RKO (cell line): ENCODE measurements at regions not wholly inside any gene's neighbourhood (a gene's known extent, or its start where the extent isn't known, plus 50 kb on each side); places are given as distances from the start of the nearest gene placed in this dataset.

ENCODE experiments used
- DNase-seq: peaks from one replicate; pipeline ENCODE4 v3.0.0-alpha.2; 2016; ENCODE audit warnings: low spot score

DNA sequence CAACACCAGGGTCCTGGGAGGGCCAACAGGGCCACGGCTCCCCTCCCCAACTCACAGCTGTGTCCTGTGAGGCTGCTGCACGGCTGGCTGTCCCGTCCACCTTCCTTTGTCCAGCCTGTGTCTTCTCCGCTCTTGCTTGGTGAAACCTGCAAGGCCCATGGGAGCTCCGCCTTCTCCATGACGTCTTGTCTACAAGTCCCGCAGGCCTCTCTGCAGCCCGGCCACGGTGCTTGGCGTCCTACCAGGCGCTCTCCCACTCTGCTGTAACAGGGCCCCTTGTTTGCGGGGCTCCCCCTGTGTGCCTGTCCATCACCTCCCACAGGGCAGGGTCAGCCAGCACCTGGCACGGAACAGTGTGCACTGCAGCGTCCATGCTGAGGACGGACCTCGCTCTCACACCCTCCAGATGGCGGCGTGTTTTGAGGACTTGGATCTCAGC, 866.8 kb downstream of the TBC1D22A start:
- DNase-seq, result no peak

- no peak for DNase-seq
Observed at GRCh38 chr22:47628477-47629272, 866.2 kb downstream of the TBC1D22A start.

DNA sequence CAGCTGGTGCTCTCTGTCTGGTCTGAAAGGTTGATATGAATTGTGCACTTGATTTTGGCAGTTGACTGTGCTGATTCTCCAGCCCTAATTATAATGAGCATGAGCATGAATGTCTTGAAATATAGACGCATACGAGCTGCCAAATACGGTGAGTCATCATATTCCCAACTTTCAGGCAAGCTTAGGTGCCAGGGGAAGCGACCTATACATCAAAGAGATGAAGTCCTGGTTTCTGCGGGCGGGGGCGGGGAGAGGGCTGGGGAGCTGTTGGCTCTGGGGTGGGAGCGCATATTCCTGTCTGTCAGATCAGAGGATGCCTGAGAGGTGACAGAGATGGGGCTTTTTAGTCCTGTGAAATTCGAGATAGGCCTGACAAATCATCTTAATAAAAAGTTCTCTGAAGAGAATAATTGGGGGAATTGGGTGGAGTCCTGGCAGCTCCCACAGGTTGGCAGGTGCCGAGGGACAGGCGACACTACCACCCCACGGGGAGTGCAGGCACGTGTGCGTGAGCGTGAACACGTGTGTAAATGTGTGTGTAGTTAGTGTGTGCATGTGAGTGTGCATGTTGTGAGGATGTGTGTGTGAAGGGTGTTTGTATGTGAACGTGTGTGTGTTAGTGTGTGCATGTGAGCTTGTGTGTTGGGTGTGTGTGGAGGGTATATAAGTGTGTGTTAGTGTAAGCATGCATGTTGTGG, 865.3 kb downstream of the TBC1D22A start:
- DNase-seq, result no peak

- no peak for DNase-seq
Observed at GRCh38 chr22:47626428-47627390, 864.3 kb downstream of the TBC1D22A start.

- DNase-seq, result no peak
Observed at GRCh38 chr22:47625531-47626427, 863.3 kb downstream of the TBC1D22A start.

DNA sequence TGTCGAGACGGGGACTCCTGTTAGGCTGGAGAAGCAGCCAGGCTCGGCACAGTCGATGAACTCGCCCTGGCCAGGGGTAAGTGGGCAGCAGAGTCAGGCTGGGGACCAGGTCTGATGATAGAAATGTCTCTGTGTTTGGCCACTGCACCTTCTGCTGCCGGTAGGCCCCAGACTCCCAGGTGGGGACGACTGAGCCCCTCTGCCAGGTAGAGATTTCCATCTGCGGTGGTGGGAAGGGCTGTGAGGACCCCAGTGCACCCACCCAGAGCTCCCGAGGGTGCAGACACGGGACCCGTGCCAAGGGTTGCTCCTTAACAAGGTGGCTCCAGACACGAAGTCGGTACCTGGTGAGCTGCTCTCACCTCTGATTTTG, 862.5 kb downstream of the TBC1D22A start:
- DNase-seq, result no peak

DNA sequence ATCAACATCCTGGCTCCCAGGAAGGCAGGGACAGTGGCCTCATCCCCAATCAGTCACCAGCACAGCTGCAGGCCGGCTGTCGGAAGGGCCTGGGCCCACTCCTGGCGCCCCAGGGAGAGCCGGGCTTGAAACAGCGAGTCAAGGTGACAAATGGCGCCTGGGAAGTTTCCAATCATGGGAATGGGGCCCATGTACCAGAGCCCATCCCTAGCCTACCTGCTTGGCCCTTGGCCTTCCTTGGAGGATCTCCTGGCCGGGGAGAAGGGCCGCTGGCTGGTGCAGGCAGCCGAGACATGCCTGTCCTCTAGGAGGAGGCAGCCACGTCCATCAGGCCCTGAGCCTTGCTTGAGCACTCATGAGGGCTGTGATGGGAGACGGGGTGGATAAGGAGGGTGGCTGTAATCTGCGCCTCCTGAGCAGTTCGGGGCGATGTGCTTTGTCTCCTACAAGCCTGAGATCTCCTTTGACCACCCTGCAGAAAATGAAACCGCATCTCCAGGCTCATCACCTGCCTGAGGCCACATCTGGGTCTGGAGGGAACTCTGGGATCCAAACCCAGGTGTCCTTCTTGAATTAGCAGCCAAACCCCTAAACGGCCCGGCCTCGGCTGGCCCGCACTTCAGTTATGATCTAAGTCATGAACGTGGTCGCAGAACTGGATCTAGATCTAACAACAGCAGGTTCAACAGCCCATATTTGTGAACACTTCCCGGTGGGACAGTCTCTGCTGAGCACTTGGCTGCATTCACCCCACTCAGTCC, 862.0 kb downstream of the TBC1D22A start:
- DNase-seq, result no peak

- no peak for DNase-seq
Observed at GRCh38 chr22:47623763-47624148, 861.3 kb downstream of the TBC1D22A start.

- no peak for DNase-seq
Observed at GRCh38 chr22:47623066-47623762, 860.8 kb downstream of the TBC1D22A start.

- no peak for DNase-seq
Observed at GRCh38 chr22:47622541-47622940, 860.1 kb downstream of the TBC1D22A start.

GRCh38 chr22:47621253-47621652, 858.8 kb downstream of the TBC1D22A start:
- DNase-seq, result no peak

DNA sequence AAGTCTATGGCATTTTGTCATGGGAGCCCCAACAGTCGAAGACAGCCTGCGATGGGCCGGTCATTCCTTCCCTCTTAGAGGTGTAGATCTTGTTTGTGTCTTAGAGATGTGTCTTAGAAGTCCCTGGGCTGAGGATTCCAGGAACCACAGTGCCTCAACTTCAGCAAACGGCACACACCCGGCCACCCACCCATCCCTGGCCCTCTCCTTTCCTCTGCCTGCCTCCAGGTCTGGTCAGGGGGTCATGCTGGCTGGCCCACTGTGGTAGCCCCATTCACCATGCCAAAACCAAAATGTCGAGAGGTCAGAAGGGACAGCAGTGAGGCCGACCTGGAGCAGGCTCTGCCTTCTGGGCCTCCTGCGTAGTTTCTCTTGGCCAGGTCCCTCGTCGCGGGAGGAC, 857.9 kb downstream of the TBC1D22A start:
- DNase-seq, result no peak

GRCh38 chr22:47619631-47620030, 857.2 kb downstream of the TBC1D22A start:
- DNase-seq, result no peak

DNA sequence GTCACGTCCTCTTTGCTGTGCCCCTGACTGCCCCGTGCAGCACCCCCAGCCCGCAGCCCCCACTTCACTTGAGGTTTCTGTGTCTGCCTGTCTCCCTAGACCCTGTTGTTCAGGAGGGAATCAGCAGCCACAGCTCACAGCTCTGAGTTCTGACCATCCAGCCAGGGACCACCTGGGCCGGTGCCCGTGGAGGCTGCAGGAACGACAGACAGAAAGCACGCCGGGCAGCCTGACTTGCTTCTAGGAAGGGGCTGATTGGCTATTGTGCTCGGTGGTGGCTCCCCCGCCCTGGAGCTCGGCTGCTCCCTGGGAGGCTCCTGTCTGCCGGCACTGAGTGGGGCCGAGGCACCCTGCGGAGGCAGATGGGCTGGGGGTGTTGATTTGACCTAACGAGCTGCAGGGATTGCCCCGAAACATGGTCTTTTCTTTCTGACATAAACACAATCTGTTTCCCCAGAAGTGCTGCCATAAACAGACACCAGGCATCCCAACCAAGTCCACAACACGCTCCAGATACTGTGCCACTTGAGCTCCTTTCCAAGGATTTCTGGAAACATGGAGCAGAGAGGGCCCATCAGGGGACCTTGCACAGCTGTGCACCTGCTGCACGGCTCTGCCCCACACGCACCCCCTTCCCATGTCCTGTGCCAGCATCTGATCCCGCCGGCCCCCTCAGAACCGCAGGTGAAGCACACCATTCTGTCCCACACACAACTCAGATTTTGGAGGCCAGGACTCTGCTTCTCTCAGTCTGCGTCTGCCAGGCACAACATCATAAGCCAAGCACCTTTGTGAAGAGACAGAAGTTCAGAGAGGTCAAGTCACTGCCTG, 855.9 kb downstream of the TBC1D22A start:
- DNase-seq, result no peak

GRCh38 chr22:47617186-47617585, 854.7 kb downstream of the TBC1D22A start:
- no peak for DNase-seq

GRCh38 chr22:47616396-47617020, 854.1 kb downstream of the TBC1D22A start:
- DNase-seq, result no peak

DNA sequence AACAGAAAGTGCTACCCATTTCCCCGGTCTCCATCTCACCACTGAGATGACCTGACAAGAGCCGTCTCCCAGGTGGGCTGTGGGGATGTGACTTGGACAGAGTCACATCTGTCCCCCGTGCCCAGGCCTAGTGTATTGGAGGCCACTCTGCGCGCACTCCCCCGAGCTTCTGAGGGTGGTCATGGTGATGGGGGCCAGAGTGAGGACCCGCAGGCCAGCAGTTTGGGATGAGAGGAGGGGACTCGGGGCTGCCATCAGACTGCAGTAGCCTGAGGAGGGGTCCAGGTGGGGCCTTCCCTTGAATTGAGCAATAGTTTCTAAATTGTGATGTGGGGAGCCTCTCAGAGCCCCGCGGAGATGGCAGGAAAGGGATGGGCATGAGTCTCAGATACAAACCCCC, 852.6 kb downstream of the TBC1D22A start:
- DNase-seq, result no peak

DNA sequence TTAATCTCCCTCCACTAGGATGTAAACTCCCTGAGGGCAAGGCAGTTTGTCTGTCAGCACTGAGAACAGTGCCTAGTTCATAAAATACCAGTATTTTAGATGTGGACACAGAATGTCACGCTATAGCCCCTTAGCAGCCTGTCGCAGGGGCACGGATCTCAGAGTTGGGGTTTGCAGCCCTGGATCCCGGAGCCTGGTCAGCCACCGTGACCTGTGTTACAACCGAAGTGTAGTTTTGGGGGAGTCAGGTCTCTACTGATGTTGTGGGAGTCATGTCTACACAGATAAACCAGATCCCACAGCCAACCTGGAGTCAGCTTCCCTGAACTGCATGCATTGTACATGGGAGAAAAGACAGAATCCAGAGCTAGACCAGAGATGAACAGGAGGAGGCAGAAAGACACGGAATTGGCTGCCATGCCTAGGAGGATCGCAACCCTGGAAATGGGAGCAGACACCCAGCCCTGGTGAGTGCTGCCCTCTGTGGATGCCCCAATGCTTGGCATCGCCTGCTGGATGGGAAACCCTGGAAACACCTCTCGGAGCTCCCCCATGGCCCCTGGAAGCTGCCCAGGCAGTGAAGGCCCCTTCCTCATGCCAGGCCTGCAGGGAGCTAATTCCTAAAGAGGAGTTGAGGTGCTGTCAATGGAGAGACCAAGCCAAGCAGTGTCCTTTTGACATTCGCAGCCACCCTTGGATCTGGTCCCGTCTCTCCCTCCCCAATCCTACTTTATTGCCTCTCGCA, 851.3 kb downstream of the TBC1D22A start:
- no peak for DNase-seq
